HG02763 (cell line): ENCODE measurements at regions not wholly inside any gene's neighbourhood (a gene's known extent, or its start where the extent isn't known, plus 50 kb on each side); places are given as distances from the start of the nearest gene placed in this dataset.

Experiments used
- ATAC-seq: cut with Tn5 transposase; IDR thresholded peaks from one replicate; pipeline ENCODE4 v1.9.1; 2021; ENCODE audit warnings: mild to moderate bottlenecking, moderate library complexity; ENCODE audit not compliant: unreplicated experiment

DNA sequence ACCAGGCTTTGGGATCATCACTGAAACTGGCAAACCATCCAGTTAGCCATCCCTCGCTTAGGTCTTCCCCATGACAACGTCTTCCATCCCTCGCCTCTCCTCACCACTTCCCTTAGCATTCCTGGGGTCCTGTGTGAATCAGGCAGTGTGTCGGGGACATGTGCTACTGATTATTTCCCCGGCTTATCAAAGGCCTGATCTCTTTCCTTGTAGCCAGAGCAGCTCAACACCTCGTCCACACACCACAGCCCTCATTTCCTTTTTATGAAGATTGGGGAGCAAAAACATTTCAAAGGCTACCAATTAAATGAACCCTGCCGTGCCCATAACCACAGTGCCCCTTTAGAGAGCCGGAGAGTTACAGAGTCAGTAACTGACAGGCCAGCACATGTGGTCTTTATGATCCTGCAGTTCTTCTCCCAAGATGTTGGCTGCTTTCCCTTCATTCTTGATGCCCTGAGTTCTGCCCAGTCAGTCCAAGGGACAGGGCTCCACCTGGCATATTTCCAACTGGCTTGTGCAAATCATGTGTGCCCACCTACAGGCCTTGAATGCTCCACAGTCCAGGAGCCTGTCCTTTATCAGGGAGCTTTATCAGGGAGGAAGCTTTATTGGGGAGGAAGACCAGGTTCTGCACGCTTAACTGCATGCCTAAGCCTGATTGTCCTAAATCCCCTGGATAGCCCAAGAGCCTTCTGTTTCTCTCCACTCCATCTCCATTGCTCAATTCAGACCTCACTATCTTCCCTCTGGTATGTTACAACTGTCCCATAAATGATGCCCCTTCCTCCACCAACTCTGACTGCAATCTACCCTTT, 343.1 kb downstream of the CYRIA start:
- no peak for ATAC-seq

DNA sequence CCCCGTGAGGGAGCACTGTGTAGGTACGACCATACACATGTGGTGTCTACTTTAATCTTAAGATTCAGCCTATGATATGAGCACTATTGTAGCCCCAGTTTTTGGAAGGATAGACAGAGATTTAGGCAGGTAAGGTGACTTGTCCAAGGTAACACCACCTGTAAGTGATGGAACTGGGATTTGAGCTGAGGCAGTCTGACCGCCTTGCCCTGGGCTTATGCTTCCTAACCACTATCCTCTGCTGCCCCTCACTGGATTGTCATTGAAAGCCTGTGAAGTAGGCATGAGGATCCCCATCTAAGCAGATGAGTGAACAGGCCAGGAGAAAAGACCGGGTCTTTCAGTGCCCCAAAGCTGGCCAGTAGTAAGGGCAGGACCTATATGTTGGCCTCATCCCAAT, 343.8 kb downstream of the CYRIA start:
- ATAC-seq: no peak

DNA sequence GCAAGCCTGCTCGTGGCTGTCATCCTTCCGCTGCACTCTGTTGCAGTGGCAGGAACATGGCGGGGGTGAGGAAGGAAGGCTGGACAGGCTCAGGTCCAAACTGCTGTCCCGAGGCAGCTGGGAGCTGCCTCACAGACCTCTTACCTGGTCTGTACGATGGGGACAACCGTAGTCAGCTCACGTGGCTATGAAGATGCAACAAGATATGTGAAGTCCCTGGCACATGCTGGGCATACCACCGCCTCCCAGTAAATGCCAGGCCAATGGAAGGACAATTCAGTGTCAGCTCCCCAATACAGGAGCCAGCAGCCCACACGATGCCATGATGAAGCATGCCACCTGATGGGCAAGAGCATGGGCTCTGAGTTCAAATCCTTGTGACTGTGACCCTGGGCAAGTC, 344.4 kb downstream of the CYRIA start:
- ATAC-seq: no peak

DNA sequence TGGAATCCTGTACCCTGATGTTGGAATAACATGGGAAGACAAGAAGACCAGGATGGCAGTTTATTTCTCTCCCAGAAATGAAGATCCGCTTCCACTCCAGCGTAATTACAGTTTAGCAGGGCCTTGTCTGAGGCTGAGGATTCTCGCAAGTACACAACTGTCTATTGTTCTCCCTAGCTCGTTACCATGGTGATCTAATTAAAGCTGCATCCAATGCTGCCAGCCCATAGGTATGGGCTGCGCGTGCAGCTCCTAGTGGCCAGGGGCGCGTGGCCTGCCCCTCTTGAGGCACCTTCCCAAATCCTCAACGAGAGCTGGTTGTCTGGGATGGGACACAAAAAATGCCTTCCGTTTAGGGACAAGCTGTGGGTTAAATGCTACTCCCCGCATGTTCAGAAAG, 344.9 kb downstream of the CYRIA start:
- ATAC-seq: no peak

DNA sequence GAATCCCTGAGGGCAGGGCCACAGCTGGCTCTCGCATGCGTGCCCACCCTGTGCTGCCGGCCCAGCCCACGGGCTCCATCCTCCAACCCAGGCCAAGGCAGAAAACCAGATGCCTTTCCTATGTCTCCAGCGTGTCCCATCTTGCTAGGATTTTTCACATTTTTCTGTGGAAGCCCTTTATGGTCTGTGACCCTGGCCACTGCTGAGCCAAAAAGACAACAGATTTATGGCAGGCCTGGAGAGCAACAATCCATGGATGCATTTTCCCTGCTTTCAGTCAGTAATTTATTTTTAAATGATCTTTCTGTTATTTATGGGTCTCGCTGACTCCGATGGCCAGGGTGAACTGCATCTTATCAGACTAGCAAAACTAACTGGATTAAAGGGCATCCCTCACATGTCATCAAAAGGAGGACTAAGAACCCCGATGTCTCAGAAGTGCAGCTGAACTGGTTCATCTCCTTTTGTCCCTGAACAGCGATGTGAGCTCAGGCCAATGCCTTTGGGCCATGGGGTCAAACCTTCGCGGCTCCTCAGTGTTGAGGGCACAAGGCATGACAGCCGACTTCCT, 346.0 kb downstream of the CYRIA start:
- ATAC-seq: no peak

DNA sequence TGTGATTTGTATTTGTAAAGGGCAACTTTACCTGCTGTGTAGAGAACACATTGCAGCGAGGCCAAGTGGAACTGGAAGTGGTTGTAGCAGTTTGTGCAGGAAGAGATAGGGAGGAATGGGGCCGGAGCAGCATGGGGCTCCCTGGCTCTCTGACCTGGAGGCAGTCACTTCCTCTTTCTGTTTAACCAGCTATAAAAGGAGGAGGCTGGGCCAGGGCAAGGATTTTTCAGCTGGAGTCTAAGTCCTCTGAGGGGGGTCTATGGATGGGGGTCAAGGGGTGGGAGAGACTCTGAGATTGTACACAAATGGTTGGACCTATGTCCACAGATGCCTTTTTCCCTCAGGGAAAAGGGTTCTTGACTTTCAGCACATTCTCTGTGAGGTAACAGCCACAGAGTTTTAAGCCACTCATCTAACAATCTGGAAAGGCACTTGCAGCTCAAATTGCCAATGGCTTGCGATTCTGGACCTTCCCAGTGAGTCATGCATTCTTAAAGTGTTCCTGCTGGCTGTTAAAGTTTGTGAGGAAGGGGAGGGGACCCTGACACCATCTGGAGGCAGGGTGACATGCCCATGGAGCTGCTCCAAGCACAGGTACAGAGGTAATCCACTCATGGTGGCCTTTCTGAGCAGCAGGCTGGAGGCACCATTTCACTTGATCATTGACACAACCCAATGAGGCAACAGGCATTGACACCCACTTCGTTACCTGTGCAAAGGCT, 347.0 kb downstream of the CYRIA start:
- no peak for ATAC-seq

DNA sequence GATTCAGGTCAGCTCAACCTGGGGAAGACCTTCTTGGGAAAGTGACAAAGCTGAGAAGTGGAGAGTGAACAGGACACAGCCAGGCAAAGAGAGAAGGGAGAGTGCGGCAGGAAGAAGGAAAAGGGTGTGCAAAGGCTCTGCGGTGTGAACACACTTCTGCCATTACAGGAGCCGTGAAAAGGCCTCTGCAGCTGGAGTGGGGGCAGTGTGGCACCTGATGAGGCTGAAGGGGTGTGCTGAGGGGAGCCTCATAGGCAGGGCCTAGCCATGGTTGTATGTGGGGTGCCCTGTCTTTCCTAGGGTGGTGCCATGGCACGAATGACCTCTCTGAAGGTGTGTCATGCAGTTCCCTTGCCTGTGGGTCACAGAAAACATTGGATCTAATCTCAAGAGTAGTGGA, 347.6 kb downstream of the CYRIA start:
- no peak for ATAC-seq

DNA sequence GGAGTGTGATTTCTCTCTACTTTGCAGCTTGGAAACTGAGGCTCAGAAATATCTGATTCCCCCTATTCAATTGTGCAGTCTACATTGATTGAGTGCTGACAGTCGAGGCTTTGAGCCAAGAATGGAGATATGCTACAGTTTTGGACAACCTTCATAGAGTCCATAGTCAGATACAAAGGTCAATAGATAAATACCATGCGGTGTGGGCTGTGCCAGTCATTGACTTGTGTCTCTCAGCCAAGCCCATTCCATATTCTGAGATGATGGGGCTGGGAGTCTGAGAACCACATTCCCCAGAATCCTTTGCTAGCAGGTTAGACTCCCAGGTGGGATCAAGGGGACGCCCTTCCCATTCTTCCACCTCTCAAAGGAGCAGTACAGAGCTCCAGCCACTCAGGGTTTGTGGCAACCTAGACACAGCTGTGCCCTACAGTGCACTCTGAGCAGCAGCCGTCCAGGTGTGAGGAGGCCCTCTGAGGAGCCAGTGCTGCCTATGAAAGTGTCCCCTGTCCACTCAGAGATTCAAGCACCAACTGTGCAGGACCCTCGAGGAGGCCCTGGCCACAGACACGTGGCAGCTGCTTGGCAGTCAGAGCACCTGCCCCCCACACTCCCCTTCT, 348.3 kb downstream of the CYRIA start:
- ATAC-seq: no peak

DNA sequence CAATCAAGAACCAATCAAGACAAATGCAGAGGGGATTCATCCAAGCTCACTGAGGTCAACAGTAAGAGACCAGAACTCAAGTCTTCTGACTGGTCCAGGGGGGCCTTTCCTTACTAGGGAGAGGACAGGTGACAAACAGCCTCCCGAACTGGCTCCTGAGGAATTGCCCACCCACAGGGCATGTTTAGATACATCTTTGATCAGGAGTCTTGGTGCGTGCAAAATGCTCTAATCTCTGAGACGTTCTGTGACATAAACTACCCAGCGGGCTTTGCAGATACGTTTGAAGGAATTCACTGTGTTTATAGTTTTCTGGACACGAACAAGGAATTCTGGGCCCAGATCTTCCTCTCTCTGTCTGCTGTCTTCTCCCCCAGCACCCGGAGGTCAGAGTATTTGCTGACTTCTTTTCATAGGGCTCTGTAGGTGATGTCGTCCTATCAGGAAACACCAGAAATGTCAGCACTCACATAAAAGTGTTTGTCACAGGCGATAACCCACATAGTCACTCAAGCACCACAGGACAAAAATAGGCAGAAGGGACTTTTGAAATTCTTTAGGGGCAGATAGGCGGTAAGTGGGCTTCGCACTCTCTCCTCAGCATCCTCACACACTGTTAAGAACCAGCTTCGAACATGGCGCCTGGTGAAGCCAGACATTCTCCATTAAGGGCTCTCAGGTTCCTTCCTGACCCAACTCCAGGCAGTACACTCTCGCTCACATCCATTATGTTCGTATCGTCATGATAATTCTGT, 349.0 kb downstream of the CYRIA start:
- no peak for ATAC-seq

DNA sequence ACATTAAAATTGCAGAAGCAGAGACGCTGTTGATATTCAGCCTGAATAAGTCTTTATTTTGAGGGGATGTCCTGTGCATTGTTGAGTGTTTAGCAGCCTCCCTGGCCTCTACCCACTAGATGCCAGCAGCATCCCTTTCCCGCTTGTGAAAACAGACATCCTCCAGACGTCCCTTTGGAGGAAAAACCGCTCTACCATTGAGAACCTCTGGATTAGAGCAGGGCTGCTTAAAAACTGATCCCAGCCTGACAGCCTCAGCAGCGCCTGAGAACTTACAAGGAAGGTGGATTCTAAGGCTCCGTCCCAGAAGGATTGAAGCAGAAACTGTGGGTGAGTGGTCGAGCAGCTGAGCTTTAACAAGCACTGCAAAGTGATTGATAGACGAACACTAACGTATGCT, 349.7 kb downstream of the CYRIA start:
- no peak for ATAC-seq

DNA sequence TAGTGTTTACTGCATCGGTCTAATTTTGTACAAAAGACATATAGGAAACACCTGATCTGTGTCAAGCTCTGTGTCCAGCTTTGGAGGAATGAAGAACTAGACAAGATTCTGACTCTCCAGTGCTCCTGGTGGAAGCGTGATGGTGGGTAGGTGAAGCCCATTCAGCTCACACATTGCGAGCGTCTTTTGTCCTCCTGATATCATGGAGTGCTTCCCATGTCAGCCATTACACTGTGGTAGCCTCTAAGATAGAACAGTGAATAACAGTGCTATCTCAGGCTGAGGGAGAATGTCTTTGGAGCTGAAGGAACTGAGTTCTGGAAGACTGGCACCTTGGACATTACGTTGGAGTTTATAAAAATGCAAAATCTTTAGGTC, 350.2 kb downstream of the CYRIA start:
- ATAC-seq: no peak

DNA sequence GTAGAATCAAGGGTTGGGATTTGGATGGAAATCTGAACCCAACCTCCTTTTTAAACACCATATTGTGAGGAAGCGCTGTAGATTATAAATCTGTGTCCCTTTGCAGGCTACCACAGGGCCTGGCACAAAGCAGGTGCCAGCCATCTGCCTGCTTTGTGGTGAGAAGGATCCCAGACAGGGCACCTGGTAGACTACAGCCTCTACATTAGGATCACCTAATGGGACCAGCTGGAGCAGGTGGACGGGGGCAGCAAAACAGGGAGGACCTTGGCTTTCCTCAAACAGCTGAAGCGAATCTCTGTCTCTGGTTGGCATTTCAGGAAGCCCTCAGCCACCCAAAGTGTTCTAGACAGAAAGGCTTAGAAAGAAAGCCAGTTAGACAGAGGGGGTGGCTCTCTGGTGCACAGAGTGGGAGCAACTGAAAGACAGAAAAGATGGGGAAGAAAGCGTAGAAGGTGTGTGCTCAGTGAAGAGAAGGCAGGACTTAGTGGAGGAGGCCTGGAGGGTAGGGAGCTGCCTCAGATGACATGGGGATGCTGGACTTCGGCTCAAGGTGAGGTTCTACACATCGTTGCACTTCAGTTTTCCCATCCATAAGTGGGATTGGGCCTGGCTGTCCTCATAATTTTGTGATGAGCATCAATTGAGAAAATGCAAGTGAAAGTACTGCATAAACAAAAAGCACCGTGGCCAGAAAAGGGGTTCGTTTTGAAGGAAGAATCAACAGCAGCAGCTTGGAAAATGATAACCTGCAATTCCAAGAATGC, 350.8 kb downstream of the CYRIA start:
- ATAC-seq: no peak

DNA sequence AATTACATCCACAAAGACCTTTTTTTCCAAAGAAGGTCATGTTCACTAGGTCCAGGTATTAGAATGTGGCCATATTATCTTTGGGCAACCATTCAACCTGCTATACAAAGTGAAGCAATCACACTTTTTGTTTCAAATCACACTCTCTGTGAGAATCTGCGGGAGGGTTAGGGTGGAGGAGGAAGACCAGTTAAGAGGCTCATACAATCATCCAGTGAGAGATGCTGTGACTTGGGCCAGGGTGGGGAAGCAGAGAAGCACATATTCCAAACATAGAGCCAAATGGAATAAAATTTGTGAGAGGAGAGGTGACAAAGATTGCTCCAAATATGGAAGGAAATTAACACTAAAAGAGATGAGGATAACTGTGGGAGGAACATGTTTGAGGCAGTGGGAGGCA, 351.6 kb downstream of the CYRIA start:
- ATAC-seq: no peak

DNA sequence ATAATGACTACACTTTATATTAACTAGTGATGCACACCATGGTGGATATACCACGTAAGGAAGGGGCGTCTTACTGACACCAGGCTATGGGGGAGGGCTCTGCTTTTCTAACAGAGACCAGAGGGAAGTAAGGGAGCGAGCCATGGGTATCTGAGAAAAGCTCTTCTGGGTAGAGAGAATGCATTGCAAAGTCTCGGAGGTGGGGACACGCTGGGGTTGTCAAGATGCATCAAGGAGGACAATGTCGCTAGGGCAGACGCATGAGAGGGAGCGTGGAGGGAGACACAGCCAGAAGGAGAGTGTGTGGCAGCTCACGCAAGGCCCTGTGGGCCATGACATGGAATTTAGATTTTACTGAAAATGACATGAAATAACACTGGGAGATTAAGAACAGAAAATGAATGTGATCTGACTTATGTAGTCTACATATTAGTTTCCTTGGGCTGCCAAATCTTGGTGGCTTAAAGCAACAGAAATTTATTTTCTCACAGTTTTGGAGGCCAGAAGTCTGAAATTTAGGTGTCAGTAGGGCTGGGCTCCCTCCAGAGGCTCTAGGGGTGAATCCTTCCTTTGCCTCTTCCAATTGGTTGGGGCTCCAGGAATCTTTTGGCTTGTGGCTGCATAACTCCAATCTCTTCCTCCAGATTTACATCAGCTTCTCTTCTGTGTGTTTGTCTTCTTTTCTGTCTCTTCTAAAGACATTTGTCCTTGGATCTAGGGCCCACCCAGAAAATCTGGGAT, 352.2 kb downstream of the CYRIA start:
- no peak for ATAC-seq

DNA sequence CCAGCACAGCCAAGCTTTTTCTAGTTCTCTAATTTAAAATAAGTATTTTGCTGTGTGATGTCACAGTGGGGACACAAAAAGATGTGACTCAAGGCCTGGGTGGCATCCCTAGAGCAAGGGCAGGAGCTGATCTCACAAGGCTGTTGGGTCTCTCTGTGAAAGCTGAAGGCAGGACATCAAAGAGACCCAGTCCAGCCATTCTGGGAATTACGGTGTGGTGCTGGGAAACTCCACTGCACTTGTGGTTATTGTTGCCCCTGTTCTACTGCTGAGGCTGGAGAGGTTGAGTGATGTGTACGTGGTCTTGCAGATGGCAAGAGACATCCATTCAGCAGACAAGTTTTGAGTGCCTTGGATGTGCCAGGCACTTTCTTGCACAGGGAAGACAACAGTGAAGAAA, 352.9 kb downstream of the CYRIA start:
- no peak for ATAC-seq

DNA sequence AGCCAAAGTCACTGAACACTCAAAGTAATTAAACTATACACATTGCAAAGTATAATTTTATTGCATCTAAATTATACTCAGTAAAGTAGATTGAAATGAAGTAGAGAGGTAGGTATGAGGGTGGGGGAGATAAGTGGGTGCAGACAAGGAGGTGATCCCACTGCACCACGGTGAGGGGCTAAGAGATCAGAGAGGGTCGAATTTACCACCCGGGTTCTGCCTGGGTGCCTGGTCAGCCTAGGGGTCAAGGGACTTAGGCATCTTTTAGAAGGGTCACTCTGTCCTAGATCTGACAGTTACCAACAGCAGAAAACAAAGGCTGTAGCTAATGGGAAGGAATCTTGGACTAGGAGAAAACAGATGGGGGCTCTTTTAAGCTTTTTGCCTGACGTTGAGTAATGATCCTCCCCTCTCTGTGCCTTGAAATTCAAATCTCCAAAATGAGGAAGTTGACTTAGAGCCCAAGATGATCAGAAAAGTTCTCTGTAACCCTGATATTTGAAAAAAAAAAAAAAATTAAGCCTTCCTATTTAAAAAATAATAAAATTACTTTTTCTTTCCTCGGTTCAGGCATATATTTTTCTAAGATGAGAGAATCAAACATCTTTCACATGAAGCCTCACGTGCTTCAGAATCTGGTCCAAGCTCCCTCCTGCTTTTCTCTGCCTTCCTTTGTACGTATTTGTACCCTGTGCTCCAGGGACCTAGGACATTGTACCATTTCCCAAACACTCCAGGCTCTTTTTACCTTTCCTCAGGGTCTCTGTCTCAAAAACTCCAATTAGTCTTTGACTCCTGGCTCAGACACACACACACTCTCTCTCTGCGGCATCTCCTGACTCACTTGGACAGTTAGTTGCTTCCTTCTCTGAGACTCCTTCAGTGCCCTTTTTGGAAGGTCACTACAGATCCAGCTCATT, 353.9 kb downstream of the CYRIA start:
- no peak for ATAC-seq

DNA sequence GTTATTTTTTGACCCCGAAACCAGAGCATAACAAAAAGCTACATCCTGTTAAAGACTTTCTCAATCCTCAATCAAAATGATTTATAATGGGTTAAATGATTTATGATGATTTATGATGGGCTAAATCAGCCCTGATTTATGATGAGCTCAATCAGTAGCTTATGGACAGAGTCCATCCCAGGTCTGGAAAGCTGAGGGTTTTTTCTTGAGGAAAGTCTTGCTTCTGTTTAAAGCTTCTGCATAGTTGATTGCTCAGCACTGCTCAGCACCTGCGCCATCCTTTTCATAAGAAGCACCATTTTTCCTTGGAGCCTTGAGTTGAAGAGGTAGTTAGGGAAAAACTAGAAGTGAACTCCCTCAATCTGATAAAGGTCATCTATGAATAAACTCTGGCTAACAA, 356.8 kb downstream of the CYRIA start:
- ATAC-seq: no peak

DNA sequence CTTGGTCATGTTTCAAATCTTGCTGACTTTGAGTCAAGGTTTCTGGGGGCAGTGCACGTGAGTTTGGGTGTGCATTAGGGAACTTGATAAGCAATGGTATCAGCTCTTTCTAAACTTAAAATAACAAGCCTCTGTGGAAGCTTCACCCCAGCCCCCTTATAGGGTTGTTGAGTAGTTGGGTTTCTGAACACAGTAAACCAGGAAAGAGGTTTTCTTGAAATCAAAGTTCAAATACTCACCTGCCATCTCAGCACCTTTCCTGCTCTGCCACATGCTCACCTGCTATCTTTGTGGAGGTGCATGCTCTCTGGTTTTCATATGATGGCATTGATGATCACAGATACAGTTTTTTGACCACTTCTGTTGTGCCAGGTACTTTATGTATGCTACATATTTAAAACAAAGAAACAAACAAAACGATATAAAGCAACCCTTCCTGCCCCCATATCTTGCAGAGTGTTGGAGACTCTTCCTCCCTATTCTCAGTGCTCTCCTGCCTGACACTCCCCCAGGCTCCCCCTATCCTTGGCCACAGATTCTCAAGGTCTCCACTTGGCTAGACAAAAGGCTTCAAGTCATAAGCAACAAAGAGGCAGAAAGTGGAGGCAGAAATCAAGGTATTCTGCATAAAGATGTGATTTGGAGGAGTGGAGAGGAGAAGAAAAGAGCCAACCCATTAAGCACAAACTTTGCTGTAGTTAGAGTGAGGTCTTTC, 360.6 kb downstream of the CYRIA start:
- ATAC-seq: no peak
